HL-60/S4 treated with phorbol 12-myristate 13-acetate at 8.2 ng/mL for 4 days and 3 days (cell line): ENCODE measurements at regions not wholly inside any gene's neighbourhood (a gene's known extent, or its start where the extent isn't known, plus 50 kb on each side); places are given as distances from the start of the nearest gene placed in this dataset.

ENCODE experiments used
- in situ Hi-C: fragments of 300-500 bp; cut with MboI; formaldehyde crosslinking; loops from 2 replicates; pipeline ENCODE4 v1.15.0; 2022; ENCODE audit warnings: low sequenced_read_pairs

GRCh38 chr1:87558921-87559320 lies 230.2 kb downstream of the LMO4 start:
- in situ Hi-C loops = no loop called here

- in situ Hi-C loops = no loop called here
These were observed 231.5 kb downstream of the LMO4 start for GRCh38 chr1:87560137-87560536.

GRCh38 chr1:87560601-87561360 lies 232.1 kb downstream of the LMO4 start:
- in situ Hi-C loops = no loop called here

GRCh38 chr1:87563211-87563610 lies 234.5 kb downstream of the LMO4 start:
- in situ Hi-C loops = no loop called here

GRCh38 chr1:87565861-87566260 lies 237.2 kb downstream of the LMO4 start:
- in situ Hi-C loops = no loop called here

GRCh38 chr1:87568005-87568404 lies 239.3 kb downstream of the LMO4 start:
- in situ Hi-C loops = no loop called here

- in situ Hi-C loops = no loop called here
These were observed 240.2 kb downstream of the LMO4 start for GRCh38 chr1:87568911-87569310.

GRCh38 chr1:87572008-87572407 lies 243.3 kb downstream of the LMO4 start:
- in situ Hi-C loops = no loop called here

GRCh38 chr1:87572891-87573290 lies 244.2 kb downstream of the LMO4 start:
- in situ Hi-C loops = no loop called here

- in situ Hi-C loops = no loop called here
These were observed 246.8 kb downstream of the LMO4 start for GRCh38 chr1:87575528-87575927.

- in situ Hi-C loops = no loop called here
These were observed 249.8 kb downstream of the LMO4 start for GRCh38 chr1:87578464-87578863.

- in situ Hi-C loops = no loop called here
These were observed 254.8 kb downstream of the LMO4 start for GRCh38 chr1:87583459-87583858.

- in situ Hi-C loops = no loop called here
These were observed 255.9 kb downstream of the LMO4 start for GRCh38 chr1:87584586-87584985.

GRCh38 chr1:87586501-87586900 lies 257.8 kb downstream of the LMO4 start:
- in situ Hi-C loops = no loop called here

GRCh38 chr1:87588495-87588894 lies 259.8 kb downstream of the LMO4 start:
- in situ Hi-C loops = no loop called here

GRCh38 chr1:87591492-87591891 lies 262.8 kb downstream of the LMO4 start:
- in situ Hi-C loops = no loop called here

- in situ Hi-C loops = no loop called here
These were observed 263.5 kb downstream of the LMO4 start for GRCh38 chr1:87592156-87592555.

- in situ Hi-C loops = no loop called here
These were observed 266.2 kb downstream of the LMO4 start for GRCh38 chr1:87594736-87595383.

- in situ Hi-C loops = no loop called here
These were observed 266.7 kb downstream of the LMO4 start for GRCh38 chr1:87595384-87595781.

- in situ Hi-C loops = no loop called here
These were observed 269.7 kb downstream of the LMO4 start for GRCh38 chr1:87598429-87598828.

- in situ Hi-C loops = no loop called here
These were observed 270.9 kb downstream of the LMO4 start for GRCh38 chr1:87599569-87599968.

- in situ Hi-C loops = no loop called here
These were observed 271.6 kb downstream of the LMO4 start for GRCh38 chr1:87600055-87600850.
